HT1080 (cell line): ENCODE measurements at regions not wholly inside any gene's neighbourhood (a gene's known extent, or its start where the extent isn't known, plus 50 kb on each side); places are given as distances from the start of the nearest gene placed in this dataset. TPM values are rescaled to one million over a fixed set of nuclear protein-coding genes. Genes with fewer than 3 reads are reported as not detected.

Experiments
- DNase-seq: peaks from one replicate; pipeline ENCODE4 v3.0.0-alpha.2; 2015; ENCODE audit warnings: low read depth
- small RNA-seq: library from RNA; depleted of rRNA; stranded (forward); fragments of <200 nt; gene quantifications from one replicate; pipeline ENCODE3, GENCODE V24; 2014

GRCh38 chr18:6648581-6648980 lies 80.9 kb upstream of the ARHGAP28 start:
- DNase-seq: no peak

- DNase-seq: no peak
Observed at GRCh38 chr18:6649421-6650126, 79.9 kb upstream of the ARHGAP28 start.

GRCh38 chr18:6650127-6650507 lies 79.4 kb upstream of the ARHGAP28 start:
- DNase-seq: no peak

- DNase-seq: no peak
Observed at GRCh38 chr18:6650747-6651146, 78.8 kb upstream of the ARHGAP28 start.

- DNase-seq: no peak
Observed at GRCh38 chr18:6652098-6652497, 77.4 kb upstream of the ARHGAP28 start.

GRCh38 chr18:6653880-6654279 lies 75.6 kb upstream of the ARHGAP28 start:
- DNase-seq: no peak

- DNase-seq: no peak
Observed at GRCh38 chr18:6659963-6660725, 69.4 kb upstream of the ARHGAP28 start.

- DNase-seq: no peak
Observed at GRCh38 chr18:6661692-6662415, 67.7 kb upstream of the ARHGAP28 start.

- DNase-seq: no peak
Observed at GRCh38 chr18:6666012-6666685, 63.4 kb upstream of the ARHGAP28 start.

GRCh38 chr18:6668836-6669235 lies 60.7 kb upstream of the ARHGAP28 start:
- DNase-seq: no peak

- DNase-seq: no peak
Observed at GRCh38 chr18:6672821-6673308, 56.7 kb upstream of the ARHGAP28 start.

GRCh38 chr18:6677086-6677485 lies 52.4 kb upstream of the ARHGAP28 start:
- no peak for DNase-seq

GRCh38 chr18:6679201-6679600 lies 50.3 kb upstream of the ARHGAP28 start:
- DNase-seq: no peak

Small RNA genes in the stretch of these regions (small RNA-seq; reads per million reads assigned to genes)
- gene RN7SL282P: not detected
